ENCODE measurements at regions not wholly inside any gene's neighbourhood (a gene's known extent, or its start where the extent isn't known, plus 50 kb on each side); places are given as distances from the start of the nearest gene placed in this dataset.

- Histone ChIP-seq H3K36me3 (ENCODE audit: insufficient read depth) (no peaks in the 10 kb centered on the region), H3F3A (replicated peaks; ENCODE audit: low read depth) (no peaks in the 10 kb centered on the region), H3K79me2 (replicated peaks; ENCODE audit: insufficient read depth) (no peaks in the 10 kb centered on the region), H3K4me3 (no peak overlapping the region), H3K4me1 (ENCODE audit: insufficient read depth) (no peaks in the 10 kb centered on the region), H3K27me3 (ENCODE audit: insufficient read depth) (no peaks in the 10 kb centered on the region), H4K20me1 (replicated peaks; ENCODE audit: insufficient read depth) (no peaks in the 10 kb centered on the region), H3K9me2 (ENCODE audit: insufficient read depth) (no peaks in the 10 kb centered on the region), H3K27ac (ENCODE audit: low read depth) (no peak overlapping the region), H2AFZ (no peak overlapping the region), H3K4me2 (no peak overlapping the region)
- no peak for DNase-seq (ENCODE audit: low spot score)
- H3K27me3 Mint-ChIP-seq (ENCODE audit: insufficient read depth, low read depth, poor library complexity) = no peaks in the 10 kb centered on the region
- H3K36me3 Mint-ChIP-seq (ENCODE audit: low read depth) = no peaks in the 10 kb centered on the region
- H3K27ac Mint-ChIP-seq = no peak overlapping the region
- ATAC-seq = no peak
- no peaks in the 10 kb centered on the region for H3K4me1 Mint-ChIP-seq
- TF ChIP-seq, protein P1, sequence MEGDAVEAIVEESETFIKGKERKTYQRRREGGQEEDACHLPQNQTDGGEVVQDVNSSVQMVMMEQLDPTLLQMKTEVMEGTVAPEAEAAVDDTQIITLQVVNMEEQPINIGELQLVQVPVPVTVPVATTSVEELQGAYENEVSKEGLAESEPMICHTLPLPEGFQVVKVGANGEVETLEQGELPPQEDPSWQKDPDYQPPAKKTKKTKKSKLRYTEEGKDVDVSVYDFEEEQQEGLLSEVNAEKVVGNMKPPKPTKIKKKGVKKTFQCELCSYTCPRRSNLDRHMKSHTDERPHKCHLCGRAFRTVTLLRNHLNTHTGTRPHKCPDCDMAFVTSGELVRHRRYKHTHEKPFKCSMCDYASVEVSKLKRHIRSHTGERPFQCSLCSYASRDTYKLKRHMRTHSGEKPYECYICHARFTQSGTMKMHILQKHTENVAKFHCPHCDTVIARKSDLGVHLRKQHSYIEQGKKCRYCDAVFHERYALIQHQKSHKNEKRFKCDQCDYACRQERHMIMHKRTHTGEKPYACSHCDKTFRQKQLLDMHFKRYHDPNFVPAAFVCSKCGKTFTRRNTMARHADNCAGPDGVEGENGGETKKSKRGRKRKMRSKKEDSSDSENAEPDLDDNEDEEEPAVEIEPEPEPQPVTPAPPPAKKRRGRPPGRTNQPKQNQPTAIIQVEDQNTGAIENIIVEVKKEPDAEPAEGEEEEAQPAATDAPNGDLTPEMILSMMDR (conservative IDR thresholded peaks at IDR 0.05; ENCODE audit: low read depth in 2 of 2) = no peak
- no peak for TF ChIP-seq EZH2 (IDR thresholded peaks at IDR 0.05; ENCODE audit: low read depth, unreplicated experiment)
- no peak for TF ChIP-seq NANOG (IDR thresholded peaks at IDR 0.05; ENCODE audit: borderline replicate concordance)
- TF ChIP-seq ZNF114 (CRISPR knock-in tag; IDR thresholded peaks at IDR 0.05) = no peak
- no peak for TF ChIP-seq STAT1 (IDR thresholded peaks at IDR 0.05; ENCODE audit: unreplicated experiment)
- TF ChIP-seq, protein P2, sequence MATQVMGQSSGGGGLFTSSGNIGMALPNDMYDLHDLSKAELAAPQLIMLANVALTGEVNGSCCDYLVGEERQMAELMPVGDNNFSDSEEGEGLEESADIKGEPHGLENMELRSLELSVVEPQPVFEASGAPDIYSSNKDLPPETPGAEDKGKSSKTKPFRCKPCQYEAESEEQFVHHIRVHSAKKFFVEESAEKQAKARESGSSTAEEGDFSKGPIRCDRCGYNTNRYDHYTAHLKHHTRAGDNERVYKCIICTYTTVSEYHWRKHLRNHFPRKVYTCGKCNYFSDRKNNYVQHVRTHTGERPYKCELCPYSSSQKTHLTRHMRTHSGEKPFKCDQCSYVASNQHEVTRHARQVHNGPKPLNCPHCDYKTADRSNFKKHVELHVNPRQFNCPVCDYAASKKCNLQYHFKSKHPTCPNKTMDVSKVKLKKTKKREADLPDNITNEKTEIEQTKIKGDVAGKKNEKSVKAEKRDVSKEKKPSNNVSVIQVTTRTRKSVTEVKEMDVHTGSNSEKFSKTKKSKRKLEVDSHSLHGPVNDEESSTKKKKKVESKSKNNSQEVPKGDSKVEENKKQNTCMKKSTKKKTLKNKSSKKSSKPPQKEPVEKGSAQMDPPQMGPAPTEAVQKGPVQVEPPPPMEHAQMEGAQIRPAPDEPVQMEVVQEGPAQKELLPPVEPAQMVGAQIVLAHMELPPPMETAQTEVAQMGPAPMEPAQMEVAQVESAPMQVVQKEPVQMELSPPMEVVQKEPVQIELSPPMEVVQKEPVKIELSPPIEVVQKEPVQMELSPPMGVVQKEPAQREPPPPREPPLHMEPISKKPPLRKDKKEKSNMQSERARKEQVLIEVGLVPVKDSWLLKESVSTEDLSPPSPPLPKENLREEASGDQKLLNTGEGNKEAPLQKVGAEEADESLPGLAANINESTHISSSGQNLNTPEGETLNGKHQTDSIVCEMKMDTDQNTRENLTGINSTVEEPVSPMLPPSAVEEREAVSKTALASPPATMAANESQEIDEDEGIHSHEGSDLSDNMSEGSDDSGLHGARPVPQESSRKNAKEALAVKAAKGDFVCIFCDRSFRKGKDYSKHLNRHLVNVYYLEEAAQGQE (IDR thresholded peaks at IDR 0.05; ENCODE audit: unreplicated experiment) = no peak
- no peak for TF ChIP-seq EZH2phosphoT487 (IDR thresholded peaks at IDR 0.05; ENCODE audit: unreplicated experiment)
- TF ChIP-seq ZNF331 (CRISPR knock-in tag; IDR thresholded peaks at IDR 0.05; ENCODE audit: low read depth) = no peak
- TF ChIP-seq ETS1 (IDR thresholded peaks at IDR 0.05) = no peak
- no peak for TF ChIP-seq JUNB (IDR thresholded peaks at IDR 0.05; ENCODE audit: unreplicated experiment)
- TF ChIP-seq, protein P3, sequence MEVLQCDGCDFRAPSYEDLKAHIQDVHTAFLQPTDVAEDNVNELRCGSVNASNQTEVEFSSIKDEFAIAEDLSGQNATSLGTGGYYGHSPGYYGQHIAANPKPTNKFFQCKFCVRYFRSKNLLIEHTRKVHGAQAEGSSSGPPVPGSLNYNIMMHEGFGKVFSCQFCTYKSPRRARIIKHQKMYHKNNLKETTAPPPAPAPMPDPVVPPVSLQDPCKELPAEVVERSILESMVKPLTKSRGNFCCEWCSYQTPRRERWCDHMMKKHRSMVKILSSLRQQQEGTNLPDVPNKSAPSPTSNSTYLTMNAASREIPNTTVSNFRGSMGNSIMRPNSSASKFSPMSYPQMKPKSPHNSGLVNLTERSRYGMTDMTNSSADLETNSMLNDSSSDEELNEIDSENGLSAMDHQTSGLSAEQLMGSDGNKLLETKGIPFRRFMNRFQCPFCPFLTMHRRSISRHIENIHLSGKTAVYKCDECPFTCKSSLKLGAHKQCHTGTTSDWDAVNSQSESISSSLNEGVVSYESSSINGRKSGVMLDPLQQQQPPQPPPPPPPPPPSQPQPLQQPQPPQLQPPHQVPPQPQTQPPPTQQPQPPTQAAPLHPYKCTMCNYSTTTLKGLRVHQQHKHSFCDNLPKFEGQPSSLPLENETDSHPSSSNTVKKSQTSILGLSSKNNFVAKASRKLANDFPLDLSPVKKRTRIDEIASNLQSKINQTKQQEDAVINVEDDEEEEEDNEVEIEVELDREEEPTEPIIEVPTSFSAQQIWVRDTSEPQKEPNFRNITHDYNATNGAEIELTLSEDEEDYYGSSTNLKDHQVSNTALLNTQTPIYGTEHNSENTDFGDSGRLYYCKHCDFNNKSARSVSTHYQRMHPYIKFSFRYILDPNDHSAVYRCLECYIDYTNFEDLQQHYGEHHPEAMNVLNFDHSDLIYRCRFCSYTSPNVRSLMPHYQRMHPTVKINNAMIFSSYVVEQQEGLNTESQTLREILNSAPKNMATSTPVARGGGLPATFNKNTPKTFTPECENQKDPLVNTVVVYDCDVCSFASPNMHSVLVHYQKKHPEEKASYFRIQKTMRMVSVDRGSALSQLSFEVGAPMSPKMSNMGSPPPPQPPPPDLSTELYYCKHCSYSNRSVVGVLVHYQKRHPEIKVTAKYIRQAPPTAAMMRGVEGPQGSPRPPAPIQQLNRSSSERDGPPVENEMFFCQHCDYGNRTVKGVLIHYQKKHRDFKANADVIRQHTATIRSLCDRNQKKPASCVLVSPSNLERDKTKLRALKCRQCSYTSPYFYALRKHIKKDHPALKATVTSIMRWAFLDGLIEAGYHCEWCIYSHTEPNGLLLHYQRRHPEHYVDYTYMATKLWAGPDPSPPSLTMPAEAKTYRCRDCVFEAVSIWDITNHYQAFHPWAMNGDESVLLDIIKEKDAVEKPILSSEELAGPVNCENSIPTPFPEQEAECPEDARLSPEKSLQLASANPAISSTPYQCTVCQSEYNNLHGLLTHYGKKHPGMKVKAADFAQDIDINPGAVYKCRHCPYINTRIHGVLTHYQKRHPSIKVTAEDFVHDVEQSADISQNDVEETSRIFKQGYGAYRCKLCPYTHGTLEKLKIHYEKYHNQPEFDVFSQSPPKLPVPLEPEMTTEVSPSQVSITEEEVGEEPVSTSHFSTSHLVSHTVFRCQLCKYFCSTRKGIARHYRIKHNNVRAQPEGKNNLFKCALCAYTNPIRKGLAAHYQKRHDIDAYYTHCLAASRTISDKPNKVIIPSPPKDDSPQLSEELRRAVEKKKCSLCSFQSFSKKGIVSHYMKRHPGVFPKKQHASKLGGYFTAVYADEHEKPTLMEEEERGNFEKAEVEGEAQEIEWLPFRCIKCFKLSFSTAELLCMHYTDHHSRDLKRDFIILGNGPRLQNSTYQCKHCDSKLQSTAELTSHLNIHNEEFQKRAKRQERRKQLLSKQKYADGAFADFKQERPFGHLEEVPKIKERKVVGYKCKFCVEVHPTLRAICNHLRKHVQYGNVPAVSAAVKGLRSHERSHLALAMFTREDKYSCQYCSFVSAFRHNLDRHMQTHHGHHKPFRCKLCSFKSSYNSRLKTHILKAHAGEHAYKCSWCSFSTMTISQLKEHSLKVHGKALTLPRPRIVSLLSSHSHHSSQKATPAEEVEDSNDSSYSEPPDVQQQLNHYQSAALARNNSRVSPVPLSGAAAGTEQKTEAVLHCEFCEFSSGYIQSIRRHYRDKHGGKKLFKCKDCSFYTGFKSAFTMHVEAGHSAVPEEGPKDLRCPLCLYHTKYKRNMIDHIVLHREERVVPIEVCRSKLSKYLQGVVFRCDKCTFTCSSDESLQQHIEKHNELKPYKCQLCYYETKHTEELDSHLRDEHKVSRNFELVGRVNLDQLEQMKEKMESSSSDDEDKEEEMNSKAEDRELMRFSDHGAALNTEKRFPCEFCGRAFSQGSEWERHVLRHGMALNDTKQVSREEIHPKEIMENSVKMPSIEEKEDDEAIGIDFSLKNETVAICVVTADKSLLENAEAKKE (CRISPR knock-in tag; IDR thresholded peaks at IDR 0.05) = no peak
- no peak for TF ChIP-seq POLR2AphosphoS5 (IDR thresholded peaks at IDR 0.05; ENCODE audit: low read depth)
- TF ChIP-seq CREB1 (CRISPR knock-in tag; IDR thresholded peaks at IDR 0.05; ENCODE audit: low read depth) = no peak
- H3K4me3 Mint-ChIP-seq = no peak overlapping the region
- H3K9me3 Mint-ChIP-seq = no peaks in the 10 kb centered on the region
These were observed 180.0 kb downstream of the BANP start for GRCh38 chr16:88131256-88131655.
